Muscle of leg (tissue), 3 donors: ENCODE measurements at regions not wholly inside any gene's neighbourhood (a gene's known extent, or its start where the extent isn't known, plus 50 kb on each side); places are given as distances from the start of the nearest gene placed in this dataset.
A peak's percentile ranks its signal among the peaks of the same experiment; 100 is the strongest.

Source experiments
- DNase-seq: peaks from one replicate; pipeline ENCODE4 v3.0.0; 2013
- H3K27ac ChIP-seq: one replicate; pipeline ENCODE4 v1.5.1; 2013; ENCODE audit warnings: mild to moderate bottlenecking, low read length, control low read depth
- H3K27me3 ChIP-seq: one replicate; pipeline ENCODE4 v1.6.1; 2013; ENCODE audit warnings: low read length; ENCODE audit not compliant: control insufficient read depth, insufficient read depth
- H3K36me3 ChIP-seq: one replicate; pipeline ENCODE4 v1.6.1; 2013; ENCODE audit warnings: low read length; ENCODE audit not compliant: control insufficient read depth, insufficient read depth
- H3K4me1 ChIP-seq: one replicate; pipeline ENCODE4 v1.6.1; 2013; ENCODE audit warnings: low read length; ENCODE audit not compliant: control insufficient read depth, insufficient read depth
- H3K4me3 ChIP-seq: one replicate; pipeline ENCODE4 v1.5.1; 2013; ENCODE audit warnings: low read length, control low read depth
- H3K9me3 ChIP-seq: replicated peaks from 2 replicates; pipeline ENCODE4 v1.6.1; 2013; ENCODE audit warnings: low read depth, low read length; ENCODE audit not compliant: control insufficient read depth
- WGBS: methylation state at CpG from one replicate; pipeline ENCODE4 v1.1.5; 2013; ENCODE audit warnings: missing lambda C conversion rate; ENCODE audit not compliant: insufficient coverage; 5-methylcytosine and 5-hydroxymethylcytosine counted together

DNA sequence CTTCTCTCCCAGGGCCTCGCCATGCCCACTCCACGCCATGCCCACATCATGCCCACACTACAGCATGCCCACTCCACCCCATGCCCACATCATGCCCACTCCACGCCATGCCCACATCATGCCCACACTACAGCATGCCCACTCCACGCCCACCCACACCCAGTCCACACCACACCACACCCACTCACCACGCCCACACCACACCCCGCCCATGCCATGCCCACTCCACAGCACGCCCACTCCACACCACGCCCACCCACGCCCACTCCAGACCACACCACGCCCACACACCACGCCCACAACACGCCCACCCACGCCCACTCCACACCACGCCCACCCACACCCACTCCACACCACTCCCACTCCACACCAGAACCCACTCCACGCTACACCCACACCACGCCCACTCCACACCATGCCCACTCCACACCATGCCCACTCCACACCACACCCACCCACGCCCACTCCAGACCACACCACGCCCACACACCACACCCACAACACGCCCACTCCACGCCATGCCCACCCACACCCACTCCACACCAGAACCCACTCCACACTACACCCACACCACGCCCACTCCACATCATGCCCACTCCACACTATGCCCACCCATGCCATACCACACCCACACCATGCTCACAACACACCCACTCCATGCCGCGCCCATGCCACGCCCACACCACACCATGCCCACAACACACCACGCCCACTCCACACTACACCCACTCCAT is 88.6 kb downstream of the ERMARD start:
- no peak overlapping the region for H3K4me3 ChIP-seq
- 89% methylated on average over 18 of the region's 25 CpGs for WGBS
- H3K27ac ChIP-seq = no peak overlapping the region
- H3K4me1 ChIP-seq = peaks cover 2% of the 10 kb centered on the region
- no peaks in the 10 kb centered on the region for H3K36me3 ChIP-seq
- H3K9me3 ChIP-seq = no peaks in the 10 kb centered on the region
- no peak for DNase-seq
- peaks cover 29% of the 10 kb centered on the region for H3K27me3 ChIP-seq

DNA sequence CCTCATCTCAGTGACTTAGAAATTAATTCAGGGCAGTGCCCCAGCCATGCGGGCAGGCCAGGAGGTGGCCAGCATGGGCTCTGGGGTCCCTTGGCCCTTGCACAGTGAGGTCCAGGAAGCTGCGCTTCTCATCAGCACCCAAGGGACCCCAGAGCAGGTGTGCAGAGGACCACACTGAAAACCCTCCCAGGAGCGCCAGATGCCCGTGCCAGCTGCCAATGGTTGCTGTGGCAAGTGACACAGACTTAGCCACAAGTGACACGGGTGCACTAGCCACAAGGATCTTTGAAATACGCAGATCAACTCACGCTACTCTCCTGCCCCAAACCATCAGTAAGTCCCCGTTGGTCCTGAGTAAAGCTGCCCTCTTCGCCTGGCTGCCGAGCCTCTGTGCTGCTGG is 88.1 kb downstream of the ERMARD start:
- Histone ChIP-seq H3K4me1 (peaks cover 2% of the 10 kb centered on the region), H3K27me3 (peaks cover 25% of the 10 kb centered on the region), H3K27ac (no peak overlapping the region), H3K4me3 (no peak overlapping the region), H3K9me3 (no peaks in the 10 kb centered on the region), H3K36me3 (no peaks in the 10 kb centered on the region)
- no peak for DNase-seq
- 92% methylated on average over 10 of the region's 10 CpGs for WGBS

DNA sequence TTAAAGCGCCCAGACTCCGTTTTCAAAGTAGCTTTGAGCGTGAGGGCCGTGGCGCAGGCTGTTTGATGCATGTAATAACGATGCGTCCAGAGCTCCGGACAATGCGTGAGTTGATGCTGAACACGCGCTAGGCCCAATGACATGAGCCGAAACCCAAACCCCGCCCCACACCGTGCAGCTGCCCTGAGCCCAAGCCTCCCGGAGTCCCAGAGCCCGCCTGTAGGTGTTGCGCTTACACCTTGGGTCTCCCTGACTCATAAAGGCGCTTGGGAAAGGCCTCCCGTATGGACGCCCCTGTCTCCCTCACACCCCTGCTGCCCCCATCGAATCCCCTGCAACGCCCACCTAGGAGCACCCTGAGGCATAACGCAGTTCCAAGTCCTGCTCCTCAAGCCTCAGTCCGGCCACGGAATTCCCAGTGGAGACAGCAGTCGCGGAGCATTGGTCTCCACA is 87.6 kb downstream of the ERMARD start:
- H3K27ac ChIP-seq = no peak overlapping the region
- no peaks in the 10 kb centered on the region for H3K36me3 ChIP-seq
- H3K9me3 ChIP-seq = no peaks in the 10 kb centered on the region
- peaks cover 2% of the 10 kb centered on the region for H3K4me1 ChIP-seq
- H3K4me3 ChIP-seq = no peak overlapping the region
- no peak for DNase-seq
- WGBS = 84% methylated on average over 27 of the region's 27 CpGs
- H3K27me3 ChIP-seq = peaks cover 25% of the 10 kb centered on the region

DNA sequence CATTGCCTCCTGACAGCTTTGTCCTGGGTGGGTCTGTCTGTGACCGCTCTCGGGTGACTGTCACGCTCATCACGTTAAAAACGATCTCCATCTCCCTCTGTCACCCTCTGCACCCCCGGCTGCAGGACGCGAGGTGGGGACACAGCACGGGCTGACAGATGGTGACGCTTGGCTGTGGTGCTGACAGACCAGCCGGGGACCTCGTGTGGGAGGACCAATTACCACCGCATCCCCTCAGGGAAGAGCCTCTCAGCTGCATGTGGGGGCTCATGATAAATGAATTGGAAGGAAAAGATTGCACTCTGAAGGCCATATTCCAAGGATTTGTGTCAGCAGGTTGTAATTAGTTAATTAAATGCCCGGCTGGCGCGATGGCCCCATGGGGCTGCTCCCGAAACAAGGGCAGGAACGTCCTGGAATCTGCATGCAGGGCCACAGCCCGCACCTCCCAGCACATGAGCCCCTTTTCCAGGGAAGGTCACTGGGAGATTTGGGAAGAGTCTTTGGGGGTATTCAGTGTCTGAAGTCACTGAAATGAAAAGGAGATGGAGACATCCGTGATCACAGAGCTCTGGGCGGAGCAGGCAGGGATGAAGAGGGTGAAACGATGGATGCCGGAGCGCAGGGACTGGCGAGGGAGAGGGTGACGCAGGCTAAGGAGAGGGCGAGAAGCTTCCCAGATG is 87.1 kb downstream of the ERMARD start:
- DNase-seq = no peak
- Histone ChIP-seq H3K27me3 (peaks cover 24% of the 10 kb centered on the region), H3K36me3 (no peaks in the 10 kb centered on the region), H3K4me3 (no peak overlapping the region), H3K9me3 (no peaks in the 10 kb centered on the region), H3K4me1 (peaks cover 2% of the 10 kb centered on the region), H3K27ac (no peak overlapping the region)
- 76% methylated on average over 27 of the region's 27 CpGs for WGBS

DNA sequence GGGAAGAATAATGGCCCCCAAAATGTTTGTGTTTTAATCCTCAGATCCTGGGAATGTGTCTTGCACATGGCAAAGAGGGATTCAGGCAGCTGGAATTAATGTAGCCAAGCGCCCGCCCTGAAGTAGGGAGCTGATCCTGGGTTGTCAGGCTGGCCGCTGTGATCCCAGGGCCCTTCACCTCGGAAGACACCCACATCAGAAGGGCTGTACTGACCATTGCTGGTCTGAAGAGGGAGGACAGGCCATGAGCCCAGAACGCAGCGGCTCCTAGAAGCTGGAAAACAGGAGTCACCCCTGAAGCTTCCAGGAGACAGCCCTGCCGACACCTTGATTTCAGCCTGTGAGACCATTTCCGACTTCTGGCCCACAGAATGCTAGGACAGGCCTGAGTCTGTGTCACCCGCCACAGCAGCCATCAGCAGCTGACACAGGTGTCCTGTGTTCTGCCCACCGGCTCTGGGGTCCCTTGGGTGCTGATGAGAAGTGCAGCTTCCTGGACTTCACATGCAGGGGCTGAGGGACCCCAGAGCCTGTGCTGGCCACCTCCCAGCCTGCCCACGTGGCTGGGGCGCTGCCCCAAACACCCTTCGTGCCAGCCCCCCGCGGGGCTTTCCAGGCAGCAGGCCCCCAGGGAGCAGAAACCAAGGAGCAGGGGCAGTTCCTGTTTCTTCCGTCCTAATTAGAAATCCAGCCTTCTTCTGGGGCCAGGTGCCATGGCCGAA is 86.3 kb downstream of the ERMARD start:
- H3K27me3 ChIP-seq = peaks cover 19% of the 10 kb centered on the region
- peak; percentile 25 for DNase-seq
- no peaks in the 10 kb centered on the region for H3K9me3 ChIP-seq
- H3K36me3 ChIP-seq = no peaks in the 10 kb centered on the region
- 55% methylated on average over 17 of the region's 17 CpGs for WGBS
- H3K4me1 ChIP-seq = peaks cover 2% of the 10 kb centered on the region
- H3K27ac ChIP-seq = no peak overlapping the region
- H3K4me3 ChIP-seq = no peak overlapping the region

DNA sequence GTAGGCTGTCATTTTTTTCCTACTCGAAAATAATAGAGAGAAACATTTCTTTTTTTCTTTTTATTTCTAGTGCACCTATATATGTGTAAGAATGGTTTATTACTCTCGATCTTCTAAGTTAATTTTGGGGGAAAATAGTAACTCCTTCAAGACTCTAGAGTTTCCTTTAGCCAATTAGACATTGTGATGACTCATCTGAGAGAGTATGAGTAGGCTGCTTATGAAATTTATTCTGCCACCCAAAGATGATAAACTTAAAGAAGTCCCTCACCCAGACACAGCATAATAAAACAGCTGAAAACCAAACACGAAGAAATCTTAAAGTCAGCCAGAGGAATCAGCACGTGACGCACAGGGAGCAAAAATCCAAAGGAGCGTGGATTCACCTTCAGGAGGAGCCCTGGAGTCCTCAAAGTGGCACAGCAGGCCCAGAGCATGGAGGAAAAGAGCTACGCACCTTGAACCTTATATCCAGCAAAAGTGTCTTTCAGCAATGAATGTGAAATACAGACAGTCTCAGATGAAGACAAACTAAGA is 81.9 kb downstream of the ERMARD start:
- DNase-seq = no peak
- WGBS = 70% methylated on average over 4 of the region's 7 CpGs
- Histone ChIP-seq H3K27me3 (peaks cover 24% of the 10 kb centered on the region), H3K4me1 (peaks cover 8% of the 10 kb centered on the region), H3K9me3 (no peaks in the 10 kb centered on the region), H3K27ac (no peak overlapping the region), H3K36me3 (no peaks in the 10 kb centered on the region), H3K4me3 (no peak overlapping the region)

DNA sequence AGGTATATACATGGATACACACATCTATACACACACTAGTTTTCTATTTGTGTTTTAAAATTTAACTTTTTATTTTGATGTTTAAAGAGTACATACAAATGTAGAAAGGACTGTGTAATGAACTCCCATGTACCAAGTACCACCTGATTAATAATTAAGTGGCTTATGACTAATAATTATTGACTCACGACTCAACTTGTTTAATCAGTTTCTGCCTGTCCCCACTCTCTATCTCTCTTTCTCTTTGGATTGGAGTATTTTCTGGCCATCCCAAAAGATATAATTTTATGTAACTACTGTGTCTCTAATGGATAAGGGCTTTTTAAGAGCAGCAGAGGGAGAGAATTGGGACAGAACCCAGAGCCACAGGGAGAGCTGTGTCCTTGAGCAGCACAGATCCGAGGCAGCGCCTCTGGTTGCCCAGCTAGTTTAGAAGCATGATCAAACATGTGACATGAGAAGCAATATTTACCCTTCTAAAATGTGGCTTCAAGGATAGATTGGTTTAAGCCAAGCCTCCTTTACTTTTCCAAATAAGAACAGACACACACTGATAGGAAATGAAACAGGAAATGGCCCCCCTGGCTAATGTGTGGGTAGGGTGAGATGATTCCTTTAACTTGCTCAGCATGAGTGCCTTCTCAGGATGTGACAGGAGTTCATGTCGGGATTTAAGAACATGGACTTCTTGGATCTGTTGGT is 81.0 kb downstream of the ERMARD start:
- H3K4me3 ChIP-seq = no peak overlapping the region
- H3K9me3 ChIP-seq = no peaks in the 10 kb centered on the region
- peaks cover 7% of the 10 kb centered on the region for H3K4me1 ChIP-seq
- DNase-seq = no peak
- H3K36me3 ChIP-seq = no peaks in the 10 kb centered on the region
- H3K27ac ChIP-seq = no peak overlapping the region
- peaks cover 15% of the 10 kb centered on the region for H3K27me3 ChIP-seq
- WGBS = 20% methylated on average over 2 of the region's 4 CpGs

DNA sequence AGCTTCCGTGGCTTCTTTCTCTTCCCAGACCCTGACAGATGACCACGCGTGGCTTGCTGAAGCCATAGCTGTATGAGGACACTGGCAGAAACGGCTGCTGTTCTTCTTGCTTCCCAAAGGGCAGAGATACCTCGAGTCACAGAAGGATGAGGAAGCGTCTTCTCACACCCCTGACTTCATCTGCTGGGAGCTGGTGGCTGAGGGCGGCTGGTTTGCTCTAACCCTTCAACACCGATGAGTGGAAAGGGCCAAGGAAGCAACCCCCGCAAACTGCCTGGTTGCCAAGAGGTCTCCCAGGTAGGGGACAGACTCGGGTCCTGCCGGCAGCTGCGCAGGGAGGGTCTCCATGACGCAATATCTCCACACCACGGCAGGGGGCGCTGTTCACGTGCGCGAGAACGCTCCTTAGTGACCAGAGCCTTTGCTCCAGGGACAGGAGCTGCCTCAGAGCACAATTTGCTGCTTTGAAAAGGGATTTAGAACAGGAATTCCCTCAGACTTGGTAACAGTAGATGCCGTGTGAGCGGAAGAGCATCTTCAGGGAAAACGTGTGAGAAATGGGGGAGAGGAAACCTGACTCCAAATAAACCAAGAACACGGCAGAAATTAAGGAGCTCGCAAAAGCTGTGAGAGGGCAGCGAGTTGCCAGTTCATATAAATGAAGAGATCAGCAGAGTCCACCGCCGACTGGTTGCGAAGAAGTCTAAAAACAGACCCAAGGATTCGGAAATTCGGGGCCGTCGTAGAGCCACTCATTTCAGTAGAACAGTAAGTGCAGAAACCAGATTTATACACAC is 80.2 kb downstream of the ERMARD start:
- H3K27ac ChIP-seq = no peak overlapping the region
- 17% methylated on average over 25 of the region's 32 CpGs for WGBS
- DNase-seq = peak; percentile 70
- no peaks in the 10 kb centered on the region for H3K36me3 ChIP-seq
- H3K4me1 ChIP-seq = peaks cover 7% of the 10 kb centered on the region
- H3K9me3 ChIP-seq = no peaks in the 10 kb centered on the region
- no peak overlapping the region for H3K4me3 ChIP-seq
- peaks cover 13% of the 10 kb centered on the region for H3K27me3 ChIP-seq
